ENCODE measurements at regions not wholly inside any gene's neighbourhood (a gene's known extent, or its start where the extent isn't known, plus 50 kb on each side); places are given as distances from the start of the nearest gene placed in this dataset.

DNA sequence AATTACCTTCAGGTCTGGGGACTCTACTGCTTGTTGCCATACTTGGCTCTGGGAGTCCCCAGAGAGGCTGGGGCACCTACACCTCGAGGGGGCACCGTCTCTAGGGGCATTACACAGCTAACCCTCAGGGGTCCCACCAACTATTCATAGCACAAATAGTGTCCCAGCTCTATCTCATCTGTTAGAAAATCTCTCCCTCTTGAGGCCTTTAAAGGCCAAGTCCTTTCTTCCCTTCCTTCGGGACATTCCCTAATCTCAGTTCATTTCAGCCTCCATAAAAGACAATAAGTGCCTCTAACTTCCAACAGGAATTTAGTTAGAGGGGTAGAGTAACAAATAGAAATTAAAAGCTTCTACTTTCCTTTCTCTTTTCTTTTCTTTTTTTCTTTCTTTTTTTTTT is 55.8 kb upstream of the SORBS2 start:
- no peak for TF ChIP-seq EZH2 (IDR thresholded peaks at IDR 0.05; ENCODE audit: borderline replicate concordance, low read depth, low read length, poor library complexity, severe bottlenecking)
- TF ChIP-seq, protein P1, sequence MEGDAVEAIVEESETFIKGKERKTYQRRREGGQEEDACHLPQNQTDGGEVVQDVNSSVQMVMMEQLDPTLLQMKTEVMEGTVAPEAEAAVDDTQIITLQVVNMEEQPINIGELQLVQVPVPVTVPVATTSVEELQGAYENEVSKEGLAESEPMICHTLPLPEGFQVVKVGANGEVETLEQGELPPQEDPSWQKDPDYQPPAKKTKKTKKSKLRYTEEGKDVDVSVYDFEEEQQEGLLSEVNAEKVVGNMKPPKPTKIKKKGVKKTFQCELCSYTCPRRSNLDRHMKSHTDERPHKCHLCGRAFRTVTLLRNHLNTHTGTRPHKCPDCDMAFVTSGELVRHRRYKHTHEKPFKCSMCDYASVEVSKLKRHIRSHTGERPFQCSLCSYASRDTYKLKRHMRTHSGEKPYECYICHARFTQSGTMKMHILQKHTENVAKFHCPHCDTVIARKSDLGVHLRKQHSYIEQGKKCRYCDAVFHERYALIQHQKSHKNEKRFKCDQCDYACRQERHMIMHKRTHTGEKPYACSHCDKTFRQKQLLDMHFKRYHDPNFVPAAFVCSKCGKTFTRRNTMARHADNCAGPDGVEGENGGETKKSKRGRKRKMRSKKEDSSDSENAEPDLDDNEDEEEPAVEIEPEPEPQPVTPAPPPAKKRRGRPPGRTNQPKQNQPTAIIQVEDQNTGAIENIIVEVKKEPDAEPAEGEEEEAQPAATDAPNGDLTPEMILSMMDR (conservative IDR thresholded peaks at IDR 0.05; ENCODE audit: low read depth, low read length) = no peak
- Histone ChIP-seq H3K36me3 (ENCODE audit: insufficient read depth, low read length, poor library complexity, severe bottlenecking) (no peaks in the 10 kb centered on the region), H3K27ac (ENCODE audit: low read depth, low read length, poor library complexity, severe bottlenecking) (no peak overlapping the region), H3K27me3 (replicated peaks; ENCODE audit: insufficient read depth, low read depth, low read length, poor library complexity) (peaks cover 10% of the 10 kb centered on the region), H3K9me3 (ENCODE audit: low read depth, low read length, poor library complexity, severe bottlenecking) (no peaks in the 10 kb centered on the region), H3K4me3 (ENCODE audit: low read depth, low read length, poor library complexity, severe bottlenecking) (no peak overlapping the region), H3K4me1 (ENCODE audit: insufficient read depth, low read length, poor library complexity, severe bottlenecking) (no peaks in the 10 kb centered on the region)
- no TSS peak for BruUV-seq (replicated peaks)
- intact Hi-C loops (cut with micrococcal nuclease; ENCODE audit: unreplicated experiment) = no loop called here
- ChIA-PET CTCF (no interaction called here), POLR2A (ENCODE audit: low non-redundant PET) (no interaction called here)
- DNase-seq (ENCODE audit: low spot score) = no peak

DNA sequence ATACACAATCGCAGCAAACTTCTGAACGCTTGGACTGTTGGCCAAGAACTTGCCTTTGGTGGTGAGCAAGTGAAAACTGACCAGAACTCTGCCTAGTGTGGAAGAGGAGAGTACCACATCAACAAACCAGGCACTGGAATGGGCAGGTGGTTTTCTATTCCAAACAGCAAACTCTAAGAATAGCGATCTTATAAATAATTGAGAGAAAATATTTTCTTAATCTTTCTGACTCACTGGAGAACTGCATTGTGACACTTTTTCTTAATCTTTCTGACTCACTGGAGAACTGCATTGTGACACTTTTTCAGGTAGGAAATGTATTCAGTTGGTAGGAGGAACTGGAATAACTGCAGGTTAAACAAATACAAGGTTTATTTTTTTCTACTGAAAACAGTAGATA is 57.0 kb upstream of the SORBS2 start:
- Histone ChIP-seq H3K9me3 (ENCODE audit: low read depth, low read length, poor library complexity, severe bottlenecking) (no peaks in the 10 kb centered on the region), H3K27me3 (replicated peaks; ENCODE audit: insufficient read depth, low read depth, low read length, poor library complexity) (peaks cover 7% of the 10 kb centered on the region), H3K4me3 (ENCODE audit: low read depth, low read length, poor library complexity, severe bottlenecking) (no peak overlapping the region), H3K27ac (ENCODE audit: low read depth, low read length, poor library complexity, severe bottlenecking) (no peak overlapping the region), H3K36me3 (ENCODE audit: insufficient read depth, low read length, poor library complexity, severe bottlenecking) (no peaks in the 10 kb centered on the region), H3K4me1 (ENCODE audit: insufficient read depth, low read length, poor library complexity, severe bottlenecking) (no peaks in the 10 kb centered on the region)
- BruUV-seq (replicated peaks) = no TSS peak
- CTCF ChIA-PET = no interaction called here
- DNase-seq (ENCODE audit: low spot score) = no peak
- TF ChIP-seq, protein P1 (conservative IDR thresholded peaks at IDR 0.05; ENCODE audit: low read depth, low read length) = no peak
- TF ChIP-seq EZH2 (IDR thresholded peaks at IDR 0.05; ENCODE audit: borderline replicate concordance, low read depth, low read length, poor library complexity, severe bottlenecking) = no peak
- intact Hi-C loops (cut with micrococcal nuclease; ENCODE audit: unreplicated experiment) = no loop called here
- POLR2A ChIA-PET (ENCODE audit: low non-redundant PET) = no interaction called here

DNA sequence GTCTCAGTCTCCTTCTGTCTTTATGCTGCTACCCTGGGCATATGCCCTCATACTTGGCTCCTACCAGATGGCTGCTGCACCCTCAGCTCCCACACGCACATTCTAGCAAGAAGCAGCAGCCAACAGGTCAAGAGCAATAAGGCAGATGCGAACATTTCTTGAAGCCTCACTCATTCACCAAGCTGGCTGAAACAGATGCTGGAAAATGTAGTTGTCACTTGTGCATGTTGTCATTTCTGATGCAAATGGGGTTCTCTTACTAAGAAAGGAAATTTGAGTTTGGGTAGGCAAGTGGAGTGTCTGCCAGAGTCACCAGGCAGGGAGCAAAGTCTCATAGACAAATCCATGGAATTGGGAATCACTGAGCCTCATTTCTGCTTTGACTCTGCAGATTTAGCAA is 57.4 kb upstream of the SORBS2 start:
- BruUV-seq (replicated peaks) = no TSS peak
- peaks cover 7% of the 10 kb centered on the region for H3K27me3 ChIP-seq (replicated peaks; ENCODE audit: insufficient read depth, low read depth, low read length, poor library complexity)
- ChIA-PET POLR2A (ENCODE audit: low non-redundant PET) (no interaction called here), CTCF (no interaction called here)
- intact Hi-C loops (cut with micrococcal nuclease; ENCODE audit: unreplicated experiment) = no loop called here
- H3K4me1 ChIP-seq (ENCODE audit: insufficient read depth, low read length, poor library complexity, severe bottlenecking) = no peaks in the 10 kb centered on the region
- no peak for TF ChIP-seq EZH2 (IDR thresholded peaks at IDR 0.05; ENCODE audit: borderline replicate concordance, low read depth, low read length, poor library complexity, severe bottlenecking)
- TF ChIP-seq, protein P1 (conservative IDR thresholded peaks at IDR 0.05; ENCODE audit: low read depth, low read length) = no peak
- no peak overlapping the region for H3K27ac ChIP-seq (ENCODE audit: low read depth, low read length, poor library complexity, severe bottlenecking)
- no peak overlapping the region for H3K4me3 ChIP-seq (ENCODE audit: low read depth, low read length, poor library complexity, severe bottlenecking)
- no peaks in the 10 kb centered on the region for H3K36me3 ChIP-seq (ENCODE audit: insufficient read depth, low read length, poor library complexity, severe bottlenecking)
- H3K9me3 ChIP-seq (ENCODE audit: low read depth, low read length, poor library complexity, severe bottlenecking) = no peaks in the 10 kb centered on the region
- no peak for DNase-seq (ENCODE audit: low spot score)

Measured in A673 (cell line).